Panc1 (cell line): ENCODE measurements at regions not wholly inside any gene's neighbourhood (a gene's known extent, or its start where the extent isn't known, plus 50 kb on each side); places are given as distances from the start of the nearest gene placed in this dataset.
A peak's percentile ranks its signal among the peaks of the same experiment; 100 is the strongest.
"Not testable (repeated sequence)": the region's sequence is repeated elsewhere in the genome, so short reads cannot be mapped to it uniquely, and the experiment has no call there.

ENCODE experiments used
- ATAC-seq: fragments of 200-7000 bp; cut with Tn5 transposase; 2 replicates; pipeline ENCODE4 v1.9.1; 2020; ENCODE audit warnings: mild to moderate bottlenecking, moderate library complexity
- BruUV-seq: library from RNA; stranded (reverse); fragments of 400-500 nt; replicated peaks from 2 replicates; lab custom pipeline; 2021; lab: Mats Ljungman, UMichigan
- CTCF ChIA-PET: fragments of 300-600 bp; sonication (Branson Sonifier 250); formaldehyde crosslinking; loops from one replicate; lab custom pipeline; 2022; ENCODE audit warnings: antibody characterized with exemption; lab: Charles Lee
- POLR2A ChIA-PET: fragments of 300-600 bp; sonication (Branson Sonifier 250); formaldehyde crosslinking; loops from one replicate; lab custom pipeline; 2022; ENCODE audit warnings: antibody characterized with exemption; lab: Charles Lee
- DNase-seq: peaks from one replicate; pipeline ENCODE4 v3.0.0-alpha.2; 2010; ENCODE audit warnings: low read depth, low spot score
- H3K27ac ChIP-seq: 2 replicates; pipeline ENCODE4 v1.5.1; 2011; ENCODE audit warnings: mild to moderate bottlenecking, low read length, inconsistent platforms
- H3K27me3 ChIP-seq: fragments of 200-500 bp; sonication (Bioruptor generic); 2 replicates; pipeline ENCODE4 v1.6.0; 2014; ENCODE audit warnings: low read length, inconsistent platforms; ENCODE audit not compliant: control insufficient read depth, insufficient read depth
- H3K36me3 ChIP-seq: fragments of 200-500 bp; sonication (Bioruptor generic); 2 replicates; pipeline ENCODE4 v1.5.1; 2014; ENCODE audit warnings: inconsistent platforms, mild to moderate bottlenecking, low read length, moderate library complexity; ENCODE audit not compliant: control insufficient read depth, insufficient read depth
- H3K4me1 ChIP-seq: 2 replicates; pipeline ENCODE4 v1.5.1; 2011; ENCODE audit warnings: inconsistent platforms, mild to moderate bottlenecking, low read length, moderate library complexity; ENCODE audit not compliant: control insufficient read depth, insufficient read depth
- H3K4me3 ChIP-seq, 2 experiments: 2 replicates each; pipeline ENCODE4 v1.5.1; 2011 to 2012; ENCODE audit warnings: low read depth in 2 of 2, low read length in 2 of 2, mild to moderate bottlenecking in 2 of 2, inconsistent platforms in 1 of 2, moderate library complexity in 1 of 2
- H3K9me3 ChIP-seq: fragments of 200-500 bp; sonication (Bioruptor generic); 2 replicates; pipeline ENCODE4 v1.5.1; 2014; ENCODE audit warnings: low read depth, mild to moderate bottlenecking, inconsistent platforms, low read length, moderate library complexity; ENCODE audit not compliant: control insufficient read depth, insufficient read depth
- CTCF ChIP-seq: fragments of 450-650 bp; IDR thresholded peaks from 2 replicates; pipeline ENCODE4 v1.5.1; 2017; ENCODE audit warnings: mild to moderate bottlenecking
- POLR2AphosphoS5 ChIP-seq: IDR thresholded peaks from 2 replicates; pipeline ENCODE4 v1.6.1; 2012; ENCODE audit warnings: mild to moderate bottlenecking, low read depth, low read length, moderate library complexity
- REST ChIP-seq, 2 experiments: IDR thresholded peaks; 2 replicates each; pipeline ENCODE4 v1.6.1; 2011 to 2012; ENCODE audit warnings: low read depth in 2 of 2, control low read depth in 1 of 2, low read length in 1 of 2, mild to moderate bottlenecking in 1 of 2, moderate library complexity in 1 of 2; ENCODE audit not compliant: insufficient read depth in 1 of 2
- SIN3A ChIP-seq: IDR thresholded peaks from 2 replicates; pipeline ENCODE4 v1.6.1; 2012; ENCODE audit warnings: low read depth, mild to moderate bottlenecking, low read length, moderate library complexity, borderline replicate concordance; ENCODE audit not compliant: insufficient read depth
- TCF7L2 ChIP-seq: IDR thresholded peaks from 2 replicates; pipeline ENCODE4 v1.6.1; 2011; ENCODE audit warnings: mild to moderate bottlenecking, low read depth, low read length, inconsistent platforms
- in situ Hi-C: cut with HindIII; loops from 2 replicates; pipeline ENCODE4 v1.10.0; 2016; ENCODE audit warnings: low sequenced_read_pairs, low pct_unique_long_range_greater_than_20kb
- intact Hi-C: fragments of 100-400 bp; cut with micrococcal nuclease; formaldehyde crosslinking; loops from one replicate; pipeline ENCODE4 v1.10.0; 2022; ENCODE audit not compliant: unreplicated experiment

- intact Hi-C loops: loop anchor here (10.0 kb wide), 1 partner anchor 59 kb away; no protein-coding TSS in a partner anchor
- Histone ChIP-seq H3K4me3 (no peak overlapping the region), H3K9me3 (no peaks in the 10 kb centered on the region), H3K4me1 (no peaks in the 10 kb centered on the region), H3K36me3 (no peaks in the 10 kb centered on the region), H3K27ac (no peak overlapping the region), H3K27me3 (no peaks in the 10 kb centered on the region)
- CTCF ChIA-PET: no interaction called here
- TF ChIP-seq POLR2AphosphoS5: no peak
- no peak for TF ChIP-seq CTCF
- no peak for TF ChIP-seq SIN3A
- no peak for TF ChIP-seq REST (IDR thresholded peaks at IDR 0.05; ENCODE audit: insufficient read depth in 1 of 2, low read depth in 2 of 2, low read length in 1 of 2)
- TF ChIP-seq TCF7L2: no peak
- no TSS peak for BruUV-seq
- no peak for DNase-seq
- in situ Hi-C loops: no loop called here
- no peak for ATAC-seq
- POLR2A ChIA-PET: no interaction called here
Measured at GRCh38 chr14:106003351-106003750, 477.0 kb downstream of the TMEM121 start.

- POLR2A ChIA-PET: interaction anchor here (0.6 kb wide), 1 partner anchor 44 kb away, joined by 3 read pairs; no protein-coding TSS in a partner anchor
- H3K4me1 ChIP-seq, CTCF ChIA-PET, H3K27me3 ChIP-seq, H3K4me3 ChIP-seq, H3K27ac ChIP-seq, DNase-seq, BruUV-seq, ATAC-seq, H3K36me3 ChIP-seq, H3K9me3 ChIP-seq, in situ Hi-C loops: not testable (repeated sequence)
- intact Hi-C loops: loop anchor here (10.0 kb wide), 1 partner anchor 60 kb away; no protein-coding TSS in a partner anchor
Measured at GRCh38 chr14:106004937-106005795, 478.8 kb downstream of the TMEM121 start.

DNA sequence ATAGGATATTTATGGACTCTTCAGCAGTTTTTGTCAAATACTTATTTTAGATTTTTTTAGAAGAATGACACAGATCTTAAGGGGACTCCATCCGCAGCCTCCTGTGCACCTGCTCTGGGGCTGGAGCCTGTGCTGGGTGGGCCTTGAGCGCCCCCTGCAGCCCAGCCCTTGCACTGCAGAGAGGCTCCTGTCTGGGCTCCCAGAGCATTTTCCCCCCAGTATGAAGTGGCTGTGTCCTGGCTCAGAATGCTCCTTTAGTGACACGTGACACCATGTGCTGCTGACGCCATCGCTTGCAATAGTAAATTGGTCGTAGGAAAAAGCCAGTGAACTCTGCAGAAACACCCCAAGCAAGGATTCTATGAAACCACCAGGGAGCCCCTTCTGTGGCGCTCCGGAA is 479.7 kb downstream of the TMEM121 start:
- H3K27ac ChIP-seq, DNase-seq, H3K9me3 ChIP-seq, ATAC-seq, H3K27me3 ChIP-seq, POLR2A ChIA-PET, H3K4me3 ChIP-seq, H3K36me3 ChIP-seq, H3K4me1 ChIP-seq, BruUV-seq, in situ Hi-C loops: not testable (repeated sequence)
- intact Hi-C loops: loop anchor here (10.0 kb wide), 1 partner anchor 61 kb away; no protein-coding TSS in a partner anchor
- peak; percentile 52 for TF ChIP-seq CTCF
- CTCF ChIA-PET: interaction anchor here (0.6 kb wide), 1 partner anchor 417 kb away, joined by 3 read pairs; no protein-coding TSS in a partner anchor

- BruUV-seq, POLR2A ChIA-PET, H3K9me3 ChIP-seq, CTCF ChIA-PET, H3K36me3 ChIP-seq, H3K27ac ChIP-seq, H3K4me1 ChIP-seq, H3K27me3 ChIP-seq, in situ Hi-C loops, ATAC-seq, DNase-seq, H3K4me3 ChIP-seq: not testable (repeated sequence)
- intact Hi-C loops: loop anchor here (10.0 kb wide), 1 partner anchor 62 kb away; no protein-coding TSS in a partner anchor
Measured at GRCh38 chr14:106006716-106007115, 480.3 kb downstream of the TMEM121 start.
